ENCODE measurements at regions not wholly inside any gene's neighbourhood (a gene's known extent, or its start where the extent isn't known, plus 50 kb on each side); places are given as distances from the start of the nearest gene placed in this dataset.
"Not testable (repeated sequence)": the region's sequence is repeated elsewhere in the genome, so short reads cannot be mapped to it uniquely, and the experiment has no call there.

DNA sequence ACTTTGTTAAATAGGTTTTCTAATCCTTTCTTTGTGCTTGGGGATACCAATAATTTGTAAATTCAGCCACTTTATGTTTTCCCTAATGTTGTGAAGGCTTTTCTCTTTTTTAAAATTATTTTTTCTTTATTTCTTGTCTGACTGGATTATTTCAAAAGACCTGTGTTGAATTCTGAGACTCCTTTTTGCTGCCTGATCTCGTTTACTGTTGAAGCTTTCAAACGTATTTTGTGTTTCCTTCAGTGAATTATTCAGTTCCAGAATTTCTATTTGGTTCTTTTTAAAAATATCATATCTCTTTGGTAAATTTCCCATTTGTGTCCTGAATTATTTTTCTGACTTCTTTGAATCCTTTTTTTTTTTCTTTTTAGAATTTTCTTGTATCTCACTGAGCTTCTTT lies 241.6 kb downstream of the LRIG3 start:
- ChIA-PET CTCF (no interaction called here), POLR2A (no interaction called here)
- H3K27me3 Mint-ChIP-seq = no peaks in the 10 kb centered on the region
- no peak overlapping the region for H3K27ac Mint-ChIP-seq
- no peak for DNase-seq
- H3K9me3 Mint-ChIP-seq = peaks cover 26% of the 10 kb centered on the region
- H3K36me3 Mint-ChIP-seq = no peaks in the 10 kb centered on the region
- intact Hi-C loops (cut with micrococcal nuclease) = no loop called here
- H3K4me3 Mint-ChIP-seq = no peak overlapping the region
- H3K4me1 Mint-ChIP-seq (ENCODE audit: low read depth) = no peaks in the 10 kb centered on the region

DNA sequence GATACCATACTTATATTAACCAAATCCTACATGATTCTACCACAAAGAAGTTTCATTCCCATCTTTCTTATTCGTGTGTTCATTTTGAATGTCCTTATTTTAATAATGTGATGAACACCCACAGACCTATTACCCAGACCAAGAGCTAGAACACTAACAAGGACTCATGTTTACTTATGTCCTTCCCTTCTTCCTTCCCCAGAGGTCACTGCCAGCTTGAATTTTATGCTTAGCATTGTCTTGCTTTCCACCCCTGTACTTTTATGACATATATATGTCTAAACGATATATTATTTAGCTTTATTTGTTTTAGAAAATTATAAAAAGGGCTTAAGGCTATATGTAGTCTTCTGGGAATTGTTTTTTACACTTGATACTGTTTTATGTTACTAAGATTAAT lies 238.6 kb downstream of the LRIG3 start:
- ChIA-PET CTCF (no interaction called here), POLR2A (no interaction called here)
- H3K36me3 Mint-ChIP-seq = no peaks in the 10 kb centered on the region
- H3K27me3 Mint-ChIP-seq = no peaks in the 10 kb centered on the region
- H3K27ac Mint-ChIP-seq = no peak overlapping the region
- no peaks in the 10 kb centered on the region for H3K4me1 Mint-ChIP-seq (ENCODE audit: low read depth)
- H3K4me3 Mint-ChIP-seq = no peak overlapping the region
- DNase-seq = no peak
- H3K9me3 Mint-ChIP-seq = peaks cover 23% of the 10 kb centered on the region
- intact Hi-C loops (cut with micrococcal nuclease) = no loop called here

DNA sequence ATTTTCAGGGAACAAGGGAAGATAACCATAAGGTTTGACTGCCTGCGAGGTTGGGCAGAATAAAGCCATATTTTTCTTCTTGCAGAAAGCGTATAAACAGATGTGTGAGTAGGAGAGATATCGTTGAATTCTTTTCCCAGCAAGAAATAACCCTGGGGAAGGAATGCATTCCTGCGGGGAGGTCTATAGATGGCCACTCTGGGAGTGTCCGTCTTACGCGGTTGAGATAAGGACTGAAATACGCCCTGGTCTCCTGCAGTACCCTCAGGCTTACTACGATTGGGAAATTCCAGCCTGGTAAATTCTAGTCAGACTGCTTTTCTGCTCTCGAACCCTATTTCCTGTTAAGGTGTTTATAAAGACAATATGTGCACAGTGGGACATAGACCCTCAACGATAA lies 225.0 kb downstream of the LRIG3 start:
- no peaks in the 10 kb centered on the region for H3K4me1 Mint-ChIP-seq (ENCODE audit: low read depth)
- ChIA-PET CTCF (no interaction called here), POLR2A (no interaction called here)
- intact Hi-C loops (cut with micrococcal nuclease) = no loop called here
- H3K27me3 Mint-ChIP-seq = no peaks in the 10 kb centered on the region
- DNase-seq = no peak
- no peak overlapping the region for H3K27ac Mint-ChIP-seq
- H3K4me3 Mint-ChIP-seq = no peak overlapping the region
- no peaks in the 10 kb centered on the region for H3K36me3 Mint-ChIP-seq
- peaks cover 30% of the 10 kb centered on the region for H3K9me3 Mint-ChIP-seq

DNA sequence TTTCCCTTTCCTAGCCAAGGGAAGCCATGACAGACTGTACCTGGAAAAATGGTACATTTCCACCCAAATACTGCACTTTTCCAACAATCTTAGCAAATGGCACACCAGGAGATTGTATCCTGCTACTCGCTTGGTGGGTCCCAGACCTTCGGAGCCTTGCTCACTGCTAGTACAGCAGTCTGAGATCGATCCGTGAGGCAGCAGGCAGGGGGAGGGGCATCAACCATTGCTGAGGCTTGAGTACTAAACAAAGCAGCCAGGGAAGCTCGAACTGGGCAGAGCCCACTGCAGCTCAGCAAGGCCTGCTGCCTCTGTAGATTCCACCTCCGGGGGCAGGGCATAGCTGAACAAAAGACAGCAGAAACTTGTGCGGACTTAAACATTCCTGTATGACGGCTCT lies 218.8 kb downstream of the LRIG3 start:
- no peak for DNase-seq
- Mint-ChIP-seq H3K4me3 (no peak overlapping the region), H3K4me1 (ENCODE audit: low read depth) (no peaks in the 10 kb centered on the region), H3K27me3 (no peaks in the 10 kb centered on the region), H3K36me3 (no peaks in the 10 kb centered on the region), H3K9me3 (peaks cover 23% of the 10 kb centered on the region), H3K27ac (no peak overlapping the region)
- intact Hi-C loops (cut with micrococcal nuclease) = no loop called here
- CTCF ChIA-PET = no interaction called here
- POLR2A ChIA-PET = no interaction called here

DNA sequence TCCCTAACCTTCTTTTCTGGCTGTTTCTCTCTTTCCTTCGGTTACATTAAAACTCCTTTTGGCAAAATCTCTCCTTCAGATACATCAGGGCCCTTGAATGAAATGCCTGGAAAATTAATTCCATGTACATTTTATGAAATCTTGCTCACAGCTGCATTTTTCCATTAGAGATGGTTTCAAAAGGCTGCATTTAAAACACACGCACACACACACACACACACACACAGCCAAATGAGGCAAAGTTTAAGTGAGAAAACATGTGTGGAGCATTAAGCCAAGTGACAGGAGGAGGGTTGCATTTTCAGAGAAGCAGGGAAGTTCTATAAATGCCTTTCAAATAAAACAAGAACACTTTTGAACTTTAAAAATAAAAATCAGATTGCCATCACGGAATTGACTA lies 216.4 kb downstream of the LRIG3 start:
- ChIA-PET POLR2A (no interaction called here), CTCF (no interaction called here)
- intact Hi-C loops (cut with micrococcal nuclease) = no loop called here
- H3K4me1 Mint-ChIP-seq (ENCODE audit: low read depth) = no peaks in the 10 kb centered on the region
- no peaks in the 10 kb centered on the region for H3K36me3 Mint-ChIP-seq
- no peak for DNase-seq
- H3K27ac Mint-ChIP-seq = no peak overlapping the region
- H3K9me3 Mint-ChIP-seq = peaks cover 32% of the 10 kb centered on the region
- no peak overlapping the region for H3K4me3 Mint-ChIP-seq
- no peaks in the 10 kb centered on the region for H3K27me3 Mint-ChIP-seq

DNA sequence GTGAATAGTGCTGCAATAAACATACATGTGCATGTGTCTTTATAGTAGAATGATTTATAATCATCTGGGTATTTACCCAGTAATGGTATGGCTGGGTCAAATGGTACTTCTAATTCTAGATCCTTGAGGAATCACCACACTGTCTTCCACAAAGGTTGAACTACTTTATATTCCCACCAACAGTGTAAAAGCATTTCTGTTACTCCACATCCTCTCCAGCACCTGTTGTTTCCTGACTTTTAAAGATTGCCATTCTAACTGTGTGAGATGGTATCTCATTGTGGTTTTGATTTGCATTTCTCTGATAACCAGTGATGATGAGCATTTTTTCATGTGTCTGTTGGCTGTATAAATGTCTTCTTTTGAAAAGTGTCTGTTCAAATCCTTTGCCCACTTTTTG lies 215.5 kb downstream of the LRIG3 start:
- H3K27me3 Mint-ChIP-seq; H3K4me3 Mint-ChIP-seq; POLR2A ChIA-PET; H3K27ac Mint-ChIP-seq; H3K36me3 Mint-ChIP-seq; H3K4me1 Mint-ChIP-seq (ENCODE audit: low read depth); CTCF ChIA-PET; intact Hi-C loops (cut with micrococcal nuclease); DNase-seq: not testable (repeated sequence)
- peaks cover 35% of the 10 kb centered on the region for H3K9me3 Mint-ChIP-seq

DNA sequence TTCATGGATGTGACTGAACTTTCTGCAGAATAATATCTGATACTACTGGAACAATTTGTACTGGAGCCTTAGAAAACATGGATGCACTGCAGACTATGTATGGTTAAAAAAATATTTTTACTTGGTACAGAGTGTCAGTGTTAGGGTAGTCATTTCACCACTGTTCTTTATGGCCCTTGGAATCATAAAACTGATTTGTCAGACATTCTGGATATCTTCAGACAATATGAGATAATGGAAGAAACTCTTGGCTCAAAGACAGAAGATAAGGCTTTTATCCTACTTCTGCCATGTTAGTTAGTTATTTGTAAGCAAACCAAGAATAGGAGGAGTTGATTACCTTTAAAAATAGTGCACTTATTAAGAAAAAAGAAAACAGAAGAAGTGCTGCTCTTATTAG lies 209.4 kb downstream of the LRIG3 start:
- no peak overlapping the region for H3K4me3 Mint-ChIP-seq
- DNase-seq = no peak
- no peak overlapping the region for H3K27ac Mint-ChIP-seq
- POLR2A ChIA-PET = no interaction called here
- no peaks in the 10 kb centered on the region for H3K27me3 Mint-ChIP-seq
- peaks cover 26% of the 10 kb centered on the region for H3K9me3 Mint-ChIP-seq
- no peaks in the 10 kb centered on the region for H3K36me3 Mint-ChIP-seq
- intact Hi-C loops (cut with micrococcal nuclease) = no loop called here
- no peaks in the 10 kb centered on the region for H3K4me1 Mint-ChIP-seq (ENCODE audit: low read depth)
- CTCF ChIA-PET = no interaction called here

DNA sequence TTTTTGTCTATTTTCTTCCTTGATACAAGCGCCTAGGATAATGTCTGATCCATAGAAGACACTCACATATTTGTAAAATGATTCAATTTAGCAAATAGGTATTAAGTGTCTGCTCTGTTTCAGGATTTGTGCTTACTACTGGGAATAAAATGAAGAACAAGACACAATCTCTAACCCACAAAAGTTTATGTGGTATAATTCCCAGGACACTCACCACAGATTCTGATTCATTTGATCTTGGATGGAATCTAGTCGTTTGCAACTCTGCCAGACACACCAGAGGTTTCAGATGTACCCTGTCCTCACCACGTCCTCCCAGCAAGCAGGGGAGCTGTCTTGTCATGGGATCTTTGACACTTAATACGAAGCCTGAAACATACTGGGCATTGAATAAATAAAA lies 208.3 kb downstream of the LRIG3 start:
- no peaks in the 10 kb centered on the region for H3K36me3 Mint-ChIP-seq

DNA sequence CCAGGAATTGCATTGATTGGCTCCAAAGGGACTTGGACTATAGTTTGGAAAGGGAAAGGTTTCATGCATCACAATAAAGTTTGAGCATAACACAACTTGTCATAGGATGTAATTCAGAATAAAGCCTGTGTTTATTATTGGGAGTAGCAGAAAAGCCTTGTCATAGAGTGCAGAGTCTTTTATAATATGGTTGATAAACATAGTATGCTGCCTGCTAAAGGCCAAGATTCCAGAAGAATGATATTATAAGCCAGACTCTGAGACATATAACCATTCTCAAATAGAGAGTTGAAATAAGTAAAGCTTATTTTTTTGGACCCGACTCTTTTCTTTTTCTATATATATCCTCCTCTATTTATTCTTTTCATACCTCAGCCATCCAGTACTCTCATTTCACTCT lies 207.3 kb downstream of the LRIG3 start:
- CTCF ChIA-PET = no interaction called here
- Mint-ChIP-seq H3K9me3 (peaks cover 10% of the 10 kb centered on the region), H3K27ac (no peak overlapping the region), H3K36me3 (no peaks in the 10 kb centered on the region), H3K4me1 (ENCODE audit: low read depth) (no peaks in the 10 kb centered on the region), H3K27me3 (no peaks in the 10 kb centered on the region), H3K4me3 (no peak overlapping the region)
- intact Hi-C loops (cut with micrococcal nuclease) = no loop called here
- no peak for DNase-seq
- POLR2A ChIA-PET = no interaction called here

More for the DNA sequence above, 208.3 kb downstream of the LRIG3 start:
- Mint-ChIP-seq H3K27me3 (no peaks in the 10 kb centered on the region), H3K9me3 (peaks cover 19% of the 10 kb centered on the region), H3K4me1 (ENCODE audit: low read depth) (no peaks in the 10 kb centered on the region), H3K4me3 (no peak overlapping the region), H3K27ac (no peak overlapping the region)
- DNase-seq = no peak
- ChIA-PET CTCF (no interaction called here), POLR2A (no interaction called here)
- intact Hi-C loops (cut with micrococcal nuclease) = no loop called here

DNA sequence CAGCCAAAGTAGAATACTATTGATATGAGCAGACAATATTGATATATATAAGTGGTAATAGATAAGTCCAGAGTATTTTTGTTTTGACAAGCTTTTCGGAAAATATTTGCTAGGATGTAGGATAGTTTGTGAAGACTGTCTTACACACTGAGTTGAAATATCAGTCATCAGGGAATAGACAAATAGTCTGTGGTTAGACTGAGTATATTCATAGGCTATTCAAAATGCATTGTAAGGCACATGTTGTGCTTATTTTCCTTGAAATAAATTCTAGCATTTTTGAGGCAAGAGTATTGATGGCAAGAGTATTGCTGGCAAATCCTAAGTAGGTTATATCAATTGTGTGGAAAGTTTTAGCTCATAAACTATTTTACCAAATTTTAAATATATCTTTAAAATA lies 201.1 kb downstream of the LRIG3 start:
- H3K27me3 Mint-ChIP-seq = no peaks in the 10 kb centered on the region
- CTCF ChIA-PET = no interaction called here
- no peaks in the 10 kb centered on the region for H3K36me3 Mint-ChIP-seq
- no peak overlapping the region for H3K4me3 Mint-ChIP-seq
- no peaks in the 10 kb centered on the region for H3K4me1 Mint-ChIP-seq (ENCODE audit: low read depth)
- intact Hi-C loops (cut with micrococcal nuclease) = no loop called here
- no peak for DNase-seq
- H3K9me3 Mint-ChIP-seq = no peaks in the 10 kb centered on the region
- no peak overlapping the region for H3K27ac Mint-ChIP-seq
- POLR2A ChIA-PET = no interaction called here

DNA sequence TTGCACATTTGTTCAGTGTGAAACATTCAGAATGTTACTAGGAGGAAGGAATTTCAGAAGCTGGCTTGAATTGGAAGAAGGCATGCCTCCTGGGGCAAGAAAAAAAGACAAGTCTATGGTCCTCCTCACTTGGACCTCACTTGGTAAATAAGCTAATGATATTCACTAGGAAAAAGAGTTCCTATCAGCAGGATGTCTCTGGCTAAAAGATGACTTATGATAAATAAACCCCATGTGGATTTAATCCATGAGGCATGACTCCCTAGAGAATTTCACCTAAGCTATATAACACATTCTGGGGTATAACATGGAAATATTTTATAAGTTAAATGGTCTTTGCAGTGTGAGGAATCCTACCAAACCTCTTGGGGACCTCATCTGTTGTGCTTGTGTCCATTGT lies 199.9 kb downstream of the LRIG3 start:
- H3K9me3 Mint-ChIP-seq = no peaks in the 10 kb centered on the region
- H3K4me3 Mint-ChIP-seq = no peak overlapping the region
- POLR2A ChIA-PET = no interaction called here
- H3K27ac Mint-ChIP-seq = no peak overlapping the region
- no peaks in the 10 kb centered on the region for H3K4me1 Mint-ChIP-seq (ENCODE audit: low read depth)
- DNase-seq = no peak
- H3K36me3 Mint-ChIP-seq = no peaks in the 10 kb centered on the region
- intact Hi-C loops (cut with micrococcal nuclease) = no loop called here
- CTCF ChIA-PET = no interaction called here
- no peaks in the 10 kb centered on the region for H3K27me3 Mint-ChIP-seq

DNA sequence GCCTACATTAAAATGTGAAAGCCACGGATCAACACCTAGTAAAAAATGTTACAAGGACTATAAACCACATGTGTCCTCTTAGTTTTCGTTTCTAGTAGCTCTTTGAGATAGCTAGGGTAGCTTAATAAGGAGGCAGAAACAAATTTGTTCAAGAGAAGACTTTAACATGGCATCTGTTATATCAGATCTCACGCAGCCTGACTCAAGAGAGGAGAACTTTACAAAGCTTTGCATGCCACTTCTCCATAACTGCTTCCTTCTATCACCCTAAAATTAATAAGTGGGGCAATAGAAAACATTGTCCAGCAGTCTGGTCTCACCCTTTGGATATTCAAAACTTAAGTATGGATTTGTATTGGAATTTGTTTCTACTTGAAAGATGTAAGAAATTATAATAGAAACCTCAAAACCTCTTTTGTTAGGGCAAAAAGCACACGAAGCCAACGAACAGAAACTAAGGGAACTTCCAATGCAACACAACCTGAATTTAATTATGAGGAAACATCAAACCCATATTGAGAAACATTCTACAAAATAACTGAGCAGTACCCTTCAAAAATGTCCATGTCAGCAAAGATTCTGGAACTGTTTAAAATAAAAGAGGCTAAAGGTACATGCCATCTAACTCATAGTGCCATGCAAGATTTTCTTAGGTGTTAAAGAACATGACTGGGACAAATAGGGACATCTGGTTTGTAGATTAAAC lies 194.8 kb downstream of the LRIG3 start:
- no peak overlapping the region for H3K4me3 Mint-ChIP-seq
- intact Hi-C loops (cut with micrococcal nuclease) = no loop called here
- H3K4me1 Mint-ChIP-seq (ENCODE audit: low read depth) = no peaks in the 10 kb centered on the region
- no peaks in the 10 kb centered on the region for H3K36me3 Mint-ChIP-seq
- no peak overlapping the region for H3K27ac Mint-ChIP-seq
- POLR2A ChIA-PET = no interaction called here
- no peaks in the 10 kb centered on the region for H3K27me3 Mint-ChIP-seq
- CTCF ChIA-PET = no interaction called here
- no peak for DNase-seq
- H3K9me3 Mint-ChIP-seq = no peaks in the 10 kb centered on the region

DNA sequence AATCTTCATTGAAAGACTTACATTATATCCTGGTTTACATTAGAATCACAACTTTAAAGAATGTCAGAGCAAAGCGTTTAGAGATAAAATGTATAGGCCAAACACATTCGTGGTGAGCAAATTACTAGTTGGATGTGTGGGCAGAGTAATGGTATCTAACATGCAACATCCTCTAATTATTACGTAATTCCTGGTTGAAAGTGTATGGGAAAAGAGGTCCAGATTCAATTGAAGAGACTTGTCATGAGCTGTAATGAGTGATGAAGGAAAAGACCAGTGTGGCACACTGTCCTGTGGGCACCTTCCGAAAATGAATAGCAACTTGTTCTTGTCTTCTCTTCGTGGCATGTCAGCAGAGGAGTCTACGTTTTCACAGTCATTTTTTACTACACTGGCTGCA lies 192.8 kb downstream of the LRIG3 start:
- H3K36me3 Mint-ChIP-seq = no peaks in the 10 kb centered on the region
- no peak overlapping the region for H3K4me3 Mint-ChIP-seq
- no peaks in the 10 kb centered on the region for H3K4me1 Mint-ChIP-seq (ENCODE audit: low read depth)
- CTCF ChIA-PET = no interaction called here
- intact Hi-C loops (cut with micrococcal nuclease) = no loop called here
- no peak for DNase-seq
- H3K9me3 Mint-ChIP-seq = no peaks in the 10 kb centered on the region
- H3K27ac Mint-ChIP-seq = no peak overlapping the region
- POLR2A ChIA-PET = no interaction called here
- no peaks in the 10 kb centered on the region for H3K27me3 Mint-ChIP-seq

DNA sequence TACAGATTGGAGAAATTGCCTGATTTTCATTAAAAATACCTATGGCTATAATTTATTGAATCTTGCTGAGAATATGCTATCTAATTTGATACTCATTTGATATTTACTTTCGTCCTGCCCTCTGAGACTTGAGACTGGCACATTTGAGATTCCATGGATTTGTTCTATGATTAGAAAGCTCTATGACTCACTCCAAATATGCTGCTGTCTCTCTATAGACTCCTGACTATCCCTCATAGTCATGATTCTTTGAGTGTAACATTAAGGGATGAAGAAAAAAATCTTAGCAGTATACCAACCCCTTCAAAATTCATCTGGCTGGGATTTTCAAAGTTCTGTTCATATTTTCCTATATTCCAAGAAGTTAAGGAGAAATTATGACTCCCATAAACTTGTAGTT lies 191.9 kb downstream of the LRIG3 start:
- POLR2A ChIA-PET = no interaction called here
- H3K27ac Mint-ChIP-seq = no peak overlapping the region
- H3K4me3 Mint-ChIP-seq = no peak overlapping the region
- intact Hi-C loops (cut with micrococcal nuclease) = no loop called here
- H3K36me3 Mint-ChIP-seq = no peaks in the 10 kb centered on the region
- DNase-seq = no peak
- CTCF ChIA-PET = no interaction called here
- no peaks in the 10 kb centered on the region for H3K9me3 Mint-ChIP-seq
- no peaks in the 10 kb centered on the region for H3K27me3 Mint-ChIP-seq
- no peaks in the 10 kb centered on the region for H3K4me1 Mint-ChIP-seq (ENCODE audit: low read depth)

Data from activated CD4-positive, alpha-beta memory T cell treated with anti-CD3 and anti-CD28 coated beads for 36 hours (primary cell).